Left renal pelvis (tissue), 4 donors: ENCODE measurements at regions not wholly inside any gene's neighbourhood (a gene's known extent, or its start where the extent isn't known, plus 50 kb on each side); places are given as distances from the start of the nearest gene placed in this dataset.
"Not testable (repeated sequence)": the region's sequence is repeated elsewhere in the genome, so short reads cannot be mapped to it uniquely, and the experiment has no call there.

Source experiments
- DNase-seq, 4 donors: peaks; one replicate each; pipeline ENCODE4 v3.0.0-alpha.2; 2013; ENCODE audit warnings: low read depth in 4 of 4, low spot score in 3 of 4

DNA sequence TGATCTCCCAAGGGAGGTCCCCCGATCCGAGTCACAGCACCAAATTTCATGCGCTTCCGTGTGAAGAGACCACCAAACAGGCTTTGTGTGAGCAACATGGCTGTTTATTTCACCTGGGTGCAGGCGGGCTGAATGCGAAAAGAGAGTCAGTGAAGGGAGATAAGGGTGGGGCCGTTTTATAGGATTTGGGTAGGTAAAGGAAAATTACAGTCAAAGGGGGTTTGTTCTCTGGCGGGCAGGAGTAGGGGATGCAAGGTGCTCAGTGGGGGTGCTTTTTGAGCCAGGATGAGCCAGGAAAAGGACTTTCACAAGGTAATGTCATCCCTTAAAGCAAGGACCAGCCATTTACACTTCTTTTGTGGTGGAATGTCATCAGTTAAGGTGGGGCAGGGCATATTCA is 309.2 kb upstream of the PAPPA start:
- not testable (repeated sequence) for DNase-seq

DNA sequence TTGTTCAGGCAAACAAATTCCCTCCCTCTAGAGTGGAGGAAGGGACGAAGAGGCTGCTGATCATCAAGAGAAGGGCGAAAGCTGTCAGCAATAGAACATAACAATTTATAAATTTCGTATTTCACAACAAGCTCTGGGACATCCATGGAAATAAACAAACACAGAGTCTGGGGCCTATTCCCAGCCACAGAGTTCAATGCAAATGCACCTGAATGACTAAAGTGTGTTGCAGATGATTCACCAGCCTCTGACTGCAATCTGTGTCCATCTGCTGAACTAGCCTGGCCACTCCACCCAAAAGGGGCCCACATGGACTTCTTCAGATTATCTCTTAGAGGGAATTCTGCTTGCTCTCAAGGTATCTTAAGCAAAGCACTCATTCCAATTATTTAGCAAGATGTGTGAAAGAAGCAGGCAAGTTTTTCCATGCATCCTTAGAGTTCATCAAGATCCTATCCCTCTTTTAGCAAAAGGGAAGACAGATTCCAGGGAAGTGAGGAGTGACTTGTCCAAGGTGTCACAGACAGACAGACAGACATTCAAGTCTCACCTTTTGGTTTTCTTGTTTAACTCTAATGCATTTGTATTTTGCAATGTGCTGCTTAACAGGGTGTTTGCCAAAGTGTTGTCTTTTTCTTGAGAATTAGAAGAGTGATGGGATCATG is 307.8 kb upstream of the PAPPA start:
- DNase-seq, result no peak

DNA sequence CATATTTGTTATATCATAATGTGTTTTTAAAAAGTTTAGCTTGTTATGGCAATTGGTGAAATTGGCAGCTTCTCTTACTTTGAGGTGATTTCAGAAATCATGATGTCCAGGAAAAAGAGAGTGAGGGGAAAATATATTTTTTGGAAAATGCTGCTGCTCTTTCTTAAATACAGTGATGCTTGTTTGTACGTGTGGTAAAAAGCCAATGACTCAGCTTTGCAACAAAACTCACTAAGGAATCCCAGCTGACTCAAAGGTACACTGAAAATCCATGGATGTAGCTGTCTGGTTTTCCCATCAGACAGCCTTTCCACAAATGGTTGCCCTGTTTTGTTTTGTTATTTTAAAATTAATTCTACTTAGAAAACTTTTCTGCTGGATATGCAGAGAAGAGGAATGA is 306.4 kb upstream of the PAPPA start:
- DNase-seq, result no peak

DNA sequence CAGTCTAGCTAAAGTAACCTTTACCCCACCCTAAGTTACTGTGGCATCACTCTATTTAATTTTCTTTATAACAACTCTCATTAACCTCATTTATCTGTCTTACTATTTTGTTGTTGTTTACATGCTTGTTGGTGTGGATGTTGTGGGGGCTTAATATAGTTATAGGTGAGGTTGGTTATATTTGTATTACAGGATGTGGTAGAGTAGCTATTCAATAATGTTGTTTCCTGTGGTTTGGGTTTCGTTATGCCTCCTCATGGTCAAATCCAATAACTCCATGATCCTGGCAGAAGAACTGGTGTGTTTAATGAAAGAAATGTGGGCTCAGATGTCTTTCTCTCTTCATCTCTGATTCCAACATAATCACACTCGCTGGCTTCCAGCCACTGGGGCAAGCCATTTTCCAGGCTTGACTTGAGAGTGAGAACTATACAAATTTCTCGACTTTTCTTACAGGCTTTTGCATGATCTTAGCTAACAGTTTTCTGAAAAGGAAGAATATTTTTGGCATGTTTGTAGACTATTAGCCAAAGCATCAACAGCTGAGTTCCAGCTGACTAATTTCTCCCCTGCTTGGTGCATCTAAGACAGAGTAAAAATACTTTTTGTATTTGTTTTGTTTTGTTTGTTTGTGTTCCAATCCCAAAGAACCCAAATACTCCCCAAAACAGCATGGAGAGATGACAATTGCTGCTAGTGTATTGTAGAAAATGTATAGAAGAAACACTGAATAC is 303.7 kb upstream of the PAPPA start:
- no peak for DNase-seq

DNA sequence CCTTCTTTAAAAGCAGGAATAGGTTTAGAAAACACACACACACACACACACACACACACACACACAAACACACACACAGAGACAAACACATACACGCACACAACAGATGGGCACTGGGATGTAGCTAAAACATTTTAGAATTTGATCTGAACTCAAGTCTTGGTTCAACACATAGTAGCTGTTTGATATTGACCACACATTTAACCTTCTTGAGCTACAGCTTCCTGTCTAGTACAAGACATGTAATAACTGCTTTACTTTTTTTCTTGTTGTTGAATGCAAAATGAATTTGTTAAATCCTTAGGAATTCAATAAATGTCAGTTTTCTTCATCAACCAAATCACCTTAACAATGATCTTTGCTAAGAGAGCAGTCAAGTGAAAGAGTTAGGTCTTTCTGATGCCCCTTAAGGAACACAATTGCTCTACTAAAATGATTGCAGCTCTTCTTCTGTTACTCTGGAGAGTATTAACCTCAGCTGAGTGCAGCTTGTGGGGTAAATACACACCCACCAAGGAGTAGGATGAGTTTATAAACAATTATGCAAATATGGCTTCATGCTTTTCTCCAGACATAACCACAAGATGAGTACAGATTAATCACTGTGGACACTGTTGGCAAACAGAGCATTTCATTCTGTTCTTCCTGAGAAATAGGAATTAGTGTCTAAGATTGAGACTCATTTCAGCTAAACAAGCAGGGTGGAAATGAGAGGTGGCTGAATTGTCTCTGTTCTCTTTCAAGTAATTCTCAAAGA is 302.9 kb upstream of the PAPPA start:
- no peak for DNase-seq

DNA sequence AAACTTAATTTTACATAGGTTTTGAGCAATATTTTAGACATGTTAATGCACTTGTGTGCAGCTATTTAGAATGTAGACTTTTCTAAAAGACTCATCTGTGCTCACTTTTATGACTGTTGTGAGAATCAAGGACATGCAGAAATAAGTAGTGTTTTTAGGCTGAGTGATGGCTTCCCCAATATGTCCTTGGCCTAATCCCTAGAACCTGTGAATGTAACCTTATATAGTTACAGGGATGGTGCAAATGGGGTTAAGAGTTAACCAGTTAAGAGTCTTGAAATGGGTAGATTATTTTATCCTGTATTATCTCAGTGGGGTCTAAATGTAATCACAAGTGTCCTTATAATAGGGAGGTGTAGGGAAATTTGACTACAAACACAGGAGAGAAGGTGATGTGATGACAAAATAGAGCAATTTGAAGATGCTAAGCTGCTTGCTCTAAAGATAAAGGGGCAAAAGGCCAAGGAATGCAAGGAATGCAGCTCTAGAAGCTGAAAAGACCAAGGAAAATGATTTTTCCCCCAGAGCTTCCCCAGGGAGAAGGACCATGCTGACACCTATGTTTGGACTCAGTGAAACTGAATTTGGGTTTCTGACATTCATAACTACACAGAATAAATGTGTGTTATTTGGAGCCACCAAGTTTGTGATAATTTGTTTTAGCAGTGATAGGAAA is 298.0 kb upstream of the PAPPA start:
- DNase-seq, result no peak

DNA sequence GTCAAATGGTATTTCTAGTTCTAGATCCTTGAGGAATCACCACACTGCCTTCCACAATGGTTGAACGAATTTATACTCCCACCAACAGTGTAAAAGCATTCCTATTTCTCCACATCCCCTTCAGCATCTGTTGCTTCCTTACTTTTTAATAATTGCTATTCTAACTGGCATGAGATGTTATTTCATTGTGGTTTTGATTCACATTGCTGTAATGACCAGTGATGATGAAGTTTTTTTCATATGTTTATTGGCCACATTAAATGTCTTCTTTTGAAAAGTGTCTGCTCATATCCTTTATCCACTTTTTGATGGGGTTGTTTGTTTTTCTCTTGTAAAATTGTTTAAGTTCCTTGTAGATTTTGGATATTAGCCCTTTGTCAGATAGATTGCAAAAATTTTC is 295.2 kb upstream of the PAPPA start:
- DNase-seq, result not testable (repeated sequence)

DNA sequence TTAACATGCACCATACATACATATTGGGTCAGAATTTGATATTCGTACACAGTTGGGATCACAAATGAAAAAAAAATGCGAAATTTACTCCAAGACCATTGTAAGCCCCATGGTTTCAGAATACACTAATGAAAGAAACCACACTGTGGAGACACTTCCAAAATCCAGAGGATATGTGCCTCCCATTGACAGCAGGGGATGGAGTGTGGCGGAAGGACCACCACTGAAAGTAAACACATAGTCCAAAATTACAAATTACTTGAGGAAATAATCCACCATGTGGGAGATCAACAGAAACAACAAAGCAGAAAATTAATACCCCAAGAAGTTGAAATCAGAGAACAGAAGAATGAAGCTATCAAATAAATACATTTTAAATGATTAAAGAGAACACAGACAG is 291.6 kb upstream of the PAPPA start:
- no peak for DNase-seq

DNA sequence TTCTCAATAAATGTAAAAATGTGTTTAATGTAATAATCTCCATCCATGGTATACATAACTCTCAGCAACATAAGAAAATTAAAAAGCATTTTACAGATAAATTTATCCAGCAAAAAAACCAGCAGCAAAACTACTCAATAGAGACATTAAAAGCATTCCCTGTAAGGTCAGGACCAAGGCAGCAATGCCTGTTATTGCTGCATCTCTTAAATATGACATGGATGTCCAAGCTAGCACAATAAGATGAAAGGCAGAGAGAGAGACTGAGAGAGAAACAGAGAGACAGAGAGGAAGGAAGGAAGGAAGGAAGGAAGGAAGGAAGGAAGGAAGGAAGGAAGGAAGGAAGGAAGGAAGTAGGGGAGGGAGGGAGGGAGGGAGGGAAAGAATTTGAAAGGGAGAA is 289.0 kb upstream of the PAPPA start:
- DNase-seq, result no peak

DNA sequence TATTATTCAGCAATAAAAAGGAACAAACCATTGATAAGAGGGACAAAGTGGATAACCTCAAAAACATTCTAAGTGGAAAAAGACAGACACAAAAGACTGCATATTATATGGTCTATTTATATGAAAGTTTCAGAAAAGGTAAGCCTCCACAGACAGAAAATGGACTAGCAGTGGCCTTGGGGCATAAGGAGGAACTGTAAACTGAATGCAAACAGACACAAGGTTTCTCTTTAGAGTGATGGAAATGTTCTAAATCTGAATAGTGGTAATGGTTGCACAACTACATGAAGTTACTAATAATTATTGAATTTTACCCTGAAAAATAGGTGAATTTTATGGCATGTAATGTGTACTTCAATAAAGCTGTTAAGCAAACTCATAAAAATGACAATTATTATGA is 286.3 kb upstream of the PAPPA start:
- no peak for DNase-seq

DNA sequence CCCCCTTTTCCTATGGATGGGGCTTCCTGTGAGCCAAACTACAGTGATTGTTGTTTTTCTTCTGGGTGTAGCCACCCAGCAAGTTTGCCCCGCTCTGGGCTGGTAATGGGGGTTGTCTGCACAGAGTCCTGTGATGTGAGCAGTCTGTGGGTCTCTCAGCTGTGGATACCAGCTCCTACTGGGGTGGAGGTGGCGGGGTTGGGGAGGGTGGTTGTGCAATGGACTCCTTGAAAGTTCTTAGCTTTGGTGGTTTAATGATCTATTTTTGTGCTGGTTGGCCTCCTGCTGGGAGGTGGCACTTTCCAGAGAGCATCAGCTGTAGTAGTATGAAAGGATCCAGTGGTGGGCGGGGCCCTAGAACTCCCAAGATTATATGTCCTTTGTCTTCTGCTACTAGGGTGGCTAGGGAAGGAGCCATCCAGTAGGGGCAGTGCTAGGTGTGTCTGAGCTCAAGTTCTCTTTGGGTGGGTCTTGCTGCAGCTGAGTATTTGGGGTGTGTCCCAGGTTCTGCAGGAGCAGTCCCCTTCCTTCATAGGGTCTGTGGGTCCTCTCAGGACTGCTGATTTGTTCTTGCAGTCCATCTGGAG is 275.6 kb upstream of the PAPPA start:
- DNase-seq, result no peak

DNA sequence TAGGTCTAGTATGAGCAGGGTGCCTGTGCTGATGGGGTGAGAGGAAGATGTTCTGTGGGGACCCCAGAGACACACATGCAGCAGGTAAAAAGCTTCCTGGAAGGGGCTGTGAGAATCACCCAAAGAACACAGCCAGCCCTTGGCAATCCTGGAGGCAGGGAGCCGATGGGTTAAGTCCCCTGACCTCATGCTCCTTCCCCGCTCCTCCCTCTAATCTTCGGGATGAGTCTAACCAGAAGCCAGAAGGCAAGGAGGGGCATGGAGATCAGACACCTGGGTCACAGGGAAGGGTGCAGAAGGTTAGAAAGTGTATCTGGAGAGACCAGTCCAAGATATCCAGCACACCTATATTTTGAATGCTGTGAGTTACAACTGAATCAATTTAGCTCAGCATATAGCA is 274.1 kb upstream of the PAPPA start:
- no peak for DNase-seq

DNA sequence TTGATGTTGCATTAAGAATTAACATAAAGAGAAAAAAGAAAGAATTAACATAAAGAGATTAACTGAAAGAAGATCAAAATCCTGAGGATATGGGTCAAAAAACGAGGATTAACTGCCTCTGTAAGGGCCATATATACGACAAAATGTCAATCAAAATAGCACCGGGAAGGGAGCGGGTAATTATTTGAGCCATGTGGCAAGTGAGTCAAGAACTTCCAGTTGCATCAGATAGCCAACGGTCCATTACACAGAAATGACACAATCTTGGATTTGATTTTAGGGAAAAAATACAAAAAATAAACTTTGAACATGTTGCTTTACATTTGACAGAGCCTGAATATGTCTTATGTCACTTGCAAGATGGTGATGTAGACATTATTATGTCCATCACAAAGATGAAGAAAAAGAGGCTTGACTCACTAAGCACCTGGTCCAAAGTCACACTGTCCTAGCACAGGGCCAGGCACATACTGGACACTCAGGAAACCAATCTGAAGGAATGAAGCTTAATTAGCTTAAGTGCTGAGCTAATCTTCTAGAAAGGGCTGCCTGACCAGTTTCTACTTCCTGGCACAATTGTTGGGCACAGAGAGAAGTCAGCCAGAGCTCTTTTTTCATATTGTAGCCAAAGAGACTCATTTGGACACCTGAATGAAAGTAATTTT is 273.2 kb upstream of the PAPPA start:
- no peak for DNase-seq

DNA sequence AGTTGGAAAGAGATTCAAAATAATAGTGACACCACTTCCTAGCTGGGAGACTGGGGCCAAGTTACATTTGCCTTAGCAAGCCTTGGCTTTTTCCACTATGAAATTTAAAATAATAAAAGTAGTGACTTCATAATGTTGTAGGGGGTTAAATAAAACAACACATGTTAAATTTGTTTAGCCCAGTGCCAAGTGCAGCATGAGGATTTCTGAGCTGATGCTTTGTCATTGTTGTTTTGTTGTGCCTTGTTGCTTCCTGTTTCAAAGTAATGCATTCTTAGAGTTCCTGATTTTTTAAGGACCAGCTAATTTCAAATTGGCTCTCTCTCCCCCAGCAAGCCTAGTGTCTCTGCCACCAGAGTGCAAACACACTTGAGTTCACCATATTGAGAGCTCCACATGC is 270.7 kb upstream of the PAPPA start:
- no peak for DNase-seq

DNA sequence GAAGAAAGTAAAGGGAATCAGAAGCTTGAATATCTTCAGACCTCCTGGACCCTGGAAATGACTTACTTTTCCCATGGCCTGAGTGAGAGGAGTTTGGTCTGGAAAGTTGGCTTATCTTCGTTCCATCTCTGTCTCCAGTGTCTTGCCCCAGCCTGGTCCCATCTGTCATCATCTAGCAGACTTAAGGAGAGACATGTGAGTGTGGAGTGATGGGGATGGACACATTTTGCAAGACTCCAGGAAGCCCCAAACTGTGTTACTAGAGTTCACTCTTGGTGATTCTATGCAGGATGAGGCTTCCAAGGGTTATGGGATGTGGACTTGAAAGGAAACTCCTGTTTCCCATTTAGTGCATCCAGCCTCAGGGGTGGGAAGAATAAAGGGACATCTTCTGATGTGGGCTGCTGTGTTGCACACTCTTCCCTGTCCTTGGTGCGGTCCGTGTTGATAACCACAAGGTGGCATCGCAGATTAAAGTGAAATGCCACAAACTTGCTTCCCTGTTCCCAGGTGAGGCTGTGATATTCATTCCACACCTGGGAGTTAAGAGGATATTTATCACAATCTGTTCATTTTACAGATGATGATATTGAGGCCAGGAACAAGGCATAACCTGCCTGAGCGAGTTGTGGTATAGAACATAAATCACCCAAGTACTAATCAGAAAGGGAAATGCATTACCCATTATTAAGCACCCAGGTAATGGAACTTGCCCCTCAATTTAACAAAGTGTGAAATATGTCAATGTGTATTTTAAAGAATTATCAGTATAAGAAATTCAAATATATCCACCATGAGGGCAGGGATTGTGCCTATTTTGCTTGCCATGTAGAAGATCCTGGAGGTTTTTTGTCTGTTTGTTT is 269.9 kb upstream of the PAPPA start:
- DNase-seq, result peak in 3 of 4 donors; percentile 2 to 29 (median 6)

DNA sequence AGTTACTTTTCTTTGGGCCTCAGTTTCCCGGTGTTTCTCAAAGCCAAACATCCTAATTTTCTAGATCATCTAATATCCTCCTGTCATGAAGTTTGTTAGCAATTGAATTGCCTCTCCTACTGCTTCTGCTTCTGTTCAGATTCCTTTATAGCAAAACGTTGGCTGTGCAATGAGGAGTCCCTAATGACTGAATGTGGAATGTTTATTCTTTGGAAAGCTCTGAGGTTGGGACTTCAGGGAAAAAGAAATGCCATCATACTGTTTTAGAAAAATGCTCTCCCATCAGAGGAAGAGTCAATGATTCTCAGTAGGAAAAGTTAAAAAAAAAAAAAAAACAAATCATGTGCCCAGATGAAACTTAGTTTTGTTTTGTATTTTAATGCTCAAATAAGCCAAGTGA is 268.7 kb upstream of the PAPPA start:
- no peak for DNase-seq

DNA sequence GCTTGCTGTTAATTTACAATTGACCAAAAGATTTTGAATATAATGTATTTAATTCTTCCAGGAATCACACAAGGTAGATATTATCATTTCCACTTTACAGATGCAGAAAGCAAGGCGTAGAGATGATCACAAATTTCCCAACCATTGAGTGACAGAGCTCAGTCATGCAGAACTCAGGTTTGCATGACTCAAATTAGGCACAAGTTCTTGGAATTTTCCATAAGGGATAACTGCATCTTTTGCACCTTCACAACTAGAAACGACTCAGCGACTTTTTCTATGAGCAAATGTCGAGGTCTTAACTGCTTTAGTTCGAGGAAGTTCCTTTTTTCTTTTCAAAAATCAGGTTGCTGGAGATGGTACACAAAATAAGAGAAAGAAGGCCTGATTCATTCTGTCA is 265.5 kb upstream of the PAPPA start:
- no peak for DNase-seq

DNA sequence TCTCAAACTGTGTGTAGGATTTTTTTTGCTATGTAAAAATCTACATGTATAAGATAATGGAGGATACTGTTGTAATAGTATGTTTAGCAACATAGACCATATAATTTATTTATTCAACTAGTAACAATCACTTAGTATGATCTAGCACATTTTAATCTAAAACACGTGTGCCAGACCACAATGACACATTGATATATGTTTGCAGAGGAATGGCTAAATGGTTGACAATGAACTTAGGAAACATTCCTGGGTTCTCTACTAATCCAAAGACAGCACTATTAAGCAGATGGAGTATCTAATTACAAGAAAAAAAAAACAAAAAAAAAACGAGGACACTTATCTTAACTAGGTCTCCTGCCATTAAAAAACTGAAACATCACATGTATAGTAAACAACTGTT is 261.7 kb upstream of the PAPPA start:
- DNase-seq, result no peak

DNA sequence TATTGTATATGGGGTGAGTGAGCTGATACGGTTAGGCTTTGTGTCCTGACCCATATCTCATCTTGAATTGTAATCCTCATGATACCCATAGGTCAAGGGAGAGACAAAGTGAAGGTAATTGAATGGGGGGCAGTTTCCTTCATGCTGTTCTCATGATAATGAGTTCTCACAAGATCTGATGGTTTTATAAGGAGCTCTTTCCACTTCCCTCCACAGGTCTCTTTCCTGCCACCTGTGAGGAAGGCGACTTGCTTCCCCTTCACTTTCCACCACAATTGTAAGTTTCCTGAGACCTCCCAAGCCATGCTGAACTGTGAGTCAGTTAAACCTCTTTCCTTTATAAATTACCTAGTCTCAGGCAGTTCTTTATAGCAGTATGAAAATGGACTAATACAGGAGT is 255.1 kb upstream of the PAPPA start:
- DNase-seq, result not testable (repeated sequence)
